ENCODE measurements at regions not wholly inside any gene's neighbourhood (a gene's known extent, or its start where the extent isn't known, plus 50 kb on each side); places are given as distances from the start of the nearest gene placed in this dataset.

DNA sequence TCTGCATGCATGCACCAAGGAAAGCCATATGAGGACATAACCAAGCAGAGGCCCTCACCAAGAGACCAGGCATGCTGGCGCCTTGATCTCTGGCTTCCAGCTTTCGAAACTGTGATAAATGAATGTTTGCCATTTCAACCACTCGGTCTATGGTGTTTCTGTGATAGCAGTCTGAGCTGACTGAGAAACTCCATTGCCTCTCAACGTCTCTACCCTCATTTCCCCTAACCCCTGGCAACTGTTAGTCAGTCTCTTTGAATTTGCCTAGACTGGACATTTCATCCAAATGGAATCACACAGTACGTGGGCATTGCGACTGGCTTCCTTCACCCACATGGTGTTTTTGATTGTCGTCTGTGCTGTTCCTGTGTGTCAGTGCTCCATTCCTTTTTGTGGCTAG lies 88.0 kb upstream of the MPHOSPH6 start:
- Histone ChIP-seq H3K4me3 (no peak overlapping the region), H3K4me1 (no peaks in the 10 kb centered on the region), H3K9me3 (ENCODE audit: low read depth) (no peaks in the 10 kb centered on the region), H2AFZ (replicated peaks) (no peak overlapping the region), H3K27me3 (peaks cover 3% of the 10 kb centered on the region), H3F3A (ENCODE audit: low read depth) (no peaks in the 10 kb centered on the region), H3K27ac (no peak overlapping the region), H4K20me1 (ENCODE audit: low read depth) (no peaks in the 10 kb centered on the region), H3K9ac (no peak overlapping the region), H3K36me3 (no peaks in the 10 kb centered on the region), H3K4me2 (no peak overlapping the region), H3K79me2 (ENCODE audit: low read depth) (no peaks in the 10 kb centered on the region)
- peaks cover 5% of the 10 kb centered on the region for H3K4me1 Mint-ChIP-seq
- H3K27me3 Mint-ChIP-seq (ENCODE audit: insufficient read depth, low read depth) = no peaks in the 10 kb centered on the region
- H3K36me3 Mint-ChIP-seq = no peaks in the 10 kb centered on the region
- peak overlapping the region; percentile 70 for H3K27ac Mint-ChIP-seq
- H3K4me3 Mint-ChIP-seq = no peak overlapping the region
- no peak for TF ChIP-seq EZH2 (IDR thresholded peaks at IDR 0.05)
- no peak for TF ChIP-seq EZH2phosphoT487 (IDR thresholded peaks at IDR 0.05)
- TF ChIP-seq, protein P1, sequence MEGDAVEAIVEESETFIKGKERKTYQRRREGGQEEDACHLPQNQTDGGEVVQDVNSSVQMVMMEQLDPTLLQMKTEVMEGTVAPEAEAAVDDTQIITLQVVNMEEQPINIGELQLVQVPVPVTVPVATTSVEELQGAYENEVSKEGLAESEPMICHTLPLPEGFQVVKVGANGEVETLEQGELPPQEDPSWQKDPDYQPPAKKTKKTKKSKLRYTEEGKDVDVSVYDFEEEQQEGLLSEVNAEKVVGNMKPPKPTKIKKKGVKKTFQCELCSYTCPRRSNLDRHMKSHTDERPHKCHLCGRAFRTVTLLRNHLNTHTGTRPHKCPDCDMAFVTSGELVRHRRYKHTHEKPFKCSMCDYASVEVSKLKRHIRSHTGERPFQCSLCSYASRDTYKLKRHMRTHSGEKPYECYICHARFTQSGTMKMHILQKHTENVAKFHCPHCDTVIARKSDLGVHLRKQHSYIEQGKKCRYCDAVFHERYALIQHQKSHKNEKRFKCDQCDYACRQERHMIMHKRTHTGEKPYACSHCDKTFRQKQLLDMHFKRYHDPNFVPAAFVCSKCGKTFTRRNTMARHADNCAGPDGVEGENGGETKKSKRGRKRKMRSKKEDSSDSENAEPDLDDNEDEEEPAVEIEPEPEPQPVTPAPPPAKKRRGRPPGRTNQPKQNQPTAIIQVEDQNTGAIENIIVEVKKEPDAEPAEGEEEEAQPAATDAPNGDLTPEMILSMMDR (IDR thresholded peaks at IDR 0.05) = no peak
- DNase-seq (ENCODE audit: low spot score) = no peak
- H3K9me3 Mint-ChIP-seq = no peaks in the 10 kb centered on the region

DNA sequence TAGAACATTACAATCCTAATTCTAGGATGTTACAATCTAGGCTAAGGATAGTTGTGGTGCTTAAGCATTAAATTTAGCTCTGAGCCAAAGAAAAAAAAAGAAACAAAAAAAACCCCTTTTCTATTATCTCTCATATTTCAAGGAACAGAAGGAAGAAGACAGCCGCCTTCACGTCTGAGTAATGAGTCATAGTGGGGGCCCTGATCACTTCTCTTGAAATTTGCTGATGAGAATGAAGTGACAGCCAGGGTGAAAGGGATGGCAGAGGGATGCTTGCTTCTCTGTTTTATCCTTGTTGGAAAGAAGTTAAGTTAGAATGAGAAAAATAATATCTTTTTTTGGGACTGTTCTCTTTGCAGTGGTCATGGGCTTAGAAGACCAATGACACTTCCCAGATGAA lies 82.6 kb upstream of the MPHOSPH6 start:
- no peak for DNase-seq (ENCODE audit: low spot score)
- no peaks in the 10 kb centered on the region for H3K4me1 ChIP-seq
- H3K27ac ChIP-seq = no peak overlapping the region
- no peak overlapping the region for H2AFZ ChIP-seq (replicated peaks)
- H3F3A ChIP-seq (ENCODE audit: low read depth) = no peaks in the 10 kb centered on the region
- peaks cover 3% of the 10 kb centered on the region for H3K27me3 Mint-ChIP-seq (ENCODE audit: insufficient read depth, low read depth)
- H3K4me1 Mint-ChIP-seq = no peaks in the 10 kb centered on the region
- H3K4me3 Mint-ChIP-seq = no peak overlapping the region
- no peaks in the 10 kb centered on the region for H3K36me3 Mint-ChIP-seq
- no peaks in the 10 kb centered on the region for H3K9me3 ChIP-seq (ENCODE audit: low read depth)
- H3K79me2 ChIP-seq (ENCODE audit: low read depth) = no peaks in the 10 kb centered on the region
- no peak overlapping the region for H3K4me3 ChIP-seq
- H3K27me3 ChIP-seq = no peaks in the 10 kb centered on the region
- H3K9me3 Mint-ChIP-seq = peaks cover 3% of the 10 kb centered on the region
- TF ChIP-seq, protein P1 (IDR thresholded peaks at IDR 0.05) = no peak
- TF ChIP-seq EZH2 (IDR thresholded peaks at IDR 0.05) (no peak), EZH2phosphoT487 (IDR thresholded peaks at IDR 0.05) (no peak)
- H3K27ac Mint-ChIP-seq = no peak overlapping the region
- no peaks in the 10 kb centered on the region for H4K20me1 ChIP-seq (ENCODE audit: low read depth)
- no peak overlapping the region for H3K4me2 ChIP-seq
- no peaks in the 10 kb centered on the region for H3K36me3 ChIP-seq
- no peak overlapping the region for H3K9ac ChIP-seq

DNA sequence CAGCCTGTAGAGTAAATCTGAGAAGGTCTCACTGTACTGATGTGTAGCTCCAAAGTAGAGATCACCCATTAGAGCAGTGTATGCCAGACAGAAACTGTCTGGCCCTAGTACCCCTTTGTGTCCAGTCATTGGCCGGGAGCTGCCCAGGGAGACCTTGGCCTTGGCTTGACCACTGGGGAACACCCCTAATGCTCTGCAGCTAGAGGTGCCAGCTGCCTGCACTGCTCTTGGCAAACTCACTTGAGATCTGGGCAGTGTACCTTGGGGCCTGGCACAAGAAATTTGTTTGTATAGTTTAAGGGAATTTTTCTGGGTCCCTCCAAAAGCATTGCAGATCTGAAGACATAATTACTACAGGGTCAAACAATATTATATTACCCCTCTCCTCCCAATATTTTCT lies 78.7 kb upstream of the MPHOSPH6 start:
- no peak overlapping the region for H3K4me2 ChIP-seq
- no peaks in the 10 kb centered on the region for H3K4me1 Mint-ChIP-seq
- no peak overlapping the region for H2AFZ ChIP-seq (replicated peaks)
- H3K36me3 ChIP-seq = no peaks in the 10 kb centered on the region
- no peaks in the 10 kb centered on the region for H3F3A ChIP-seq (ENCODE audit: low read depth)
- H3K27ac ChIP-seq = no peak overlapping the region
- no peak overlapping the region for H3K4me3 Mint-ChIP-seq
- no peaks in the 10 kb centered on the region for H4K20me1 ChIP-seq (ENCODE audit: low read depth)
- no peaks in the 10 kb centered on the region for H3K79me2 ChIP-seq (ENCODE audit: low read depth)
- H3K4me3 ChIP-seq = no peak overlapping the region
- H3K27ac Mint-ChIP-seq = no peak overlapping the region
- TF ChIP-seq EZH2 (IDR thresholded peaks at IDR 0.05) (no peak), EZH2phosphoT487 (IDR thresholded peaks at IDR 0.05) (no peak)
- TF ChIP-seq, protein P1 (IDR thresholded peaks at IDR 0.05) = no peak
- H3K4me1 ChIP-seq = no peaks in the 10 kb centered on the region
- no peaks in the 10 kb centered on the region for H3K36me3 Mint-ChIP-seq
- H3K9ac ChIP-seq = no peak overlapping the region
- no peak for DNase-seq (ENCODE audit: low spot score)
- no peaks in the 10 kb centered on the region for H3K9me3 ChIP-seq (ENCODE audit: low read depth)
- H3K27me3 Mint-ChIP-seq (ENCODE audit: insufficient read depth, low read depth) = peaks cover 3% of the 10 kb centered on the region
- peaks cover 12% of the 10 kb centered on the region for H3K9me3 Mint-ChIP-seq
- no peaks in the 10 kb centered on the region for H3K27me3 ChIP-seq

All from neural progenitor cell (in vitro differentiated cells).